ENCODE measurements at regions not wholly inside any gene's neighbourhood (a gene's known extent, or its start where the extent isn't known, plus 50 kb on each side); places are given as distances from the start of the nearest gene placed in this dataset.

GRCh38 chr5:82862261-82862660, 214.9 kb downstream of the TMEM167A start:
- H3K27ac ChIP-seq (replicated peaks), result no peak overlapping the region
- TF ChIP-seq REST (IDR thresholded peaks at IDR 0.05; ENCODE audit: insufficient replicate concordance, low read depth), result no peak
- TF ChIP-seq GABPA (IDR thresholded peaks at IDR 0.05; ENCODE audit: low read depth), result no peak
- TF ChIP-seq POLR2AphosphoS5 (IDR thresholded peaks at IDR 0.05; ENCODE audit: low read depth), result no peak
- no peak for TF ChIP-seq CTCF (IDR thresholded peaks at IDR 0.05; ENCODE audit: insufficient read depth, low read length)
- no peak for TF ChIP-seq SPI1 (IDR thresholded peaks at IDR 0.05; ENCODE audit: borderline replicate concordance, low read depth)
- no peak for DNase-seq (ENCODE audit: low read depth in 1 of 2, low spot score in 1 of 2)
- no peak overlapping the region for H3K4me3 ChIP-seq (replicated peaks; ENCODE audit: insufficient read depth, low read length)
- H3K27me3 ChIP-seq (ENCODE audit: insufficient read depth, poor library complexity, severe bottlenecking), result no peaks in the 10 kb centered on the region

GRCh38 chr5:82861701-82862100, 215.5 kb downstream of the TMEM167A start:
- no peak for DNase-seq (ENCODE audit: low read depth in 1 of 2, low spot score in 1 of 2)
- Histone ChIP-seq H3K27me3 (ENCODE audit: insufficient read depth, poor library complexity, severe bottlenecking) (no peaks in the 10 kb centered on the region), H3K27ac (replicated peaks) (no peak overlapping the region), H3K4me3 (replicated peaks; ENCODE audit: insufficient read depth, low read length) (no peak overlapping the region)
- TF ChIP-seq POLR2AphosphoS5 (IDR thresholded peaks at IDR 0.05; ENCODE audit: low read depth) (no peak), CTCF (IDR thresholded peaks at IDR 0.05; ENCODE audit: insufficient read depth, low read length) (no peak), SPI1 (IDR thresholded peaks at IDR 0.05; ENCODE audit: borderline replicate concordance, low read depth) (no peak), REST (IDR thresholded peaks at IDR 0.05; ENCODE audit: insufficient replicate concordance, low read depth) (no peak), GABPA (IDR thresholded peaks at IDR 0.05; ENCODE audit: low read depth) (no peak)

GRCh38 chr5:82859451-82860140, 217.6 kb downstream of the TMEM167A start:
- Histone ChIP-seq H3K27ac (replicated peaks) (no peak overlapping the region), H3K27me3 (ENCODE audit: insufficient read depth, poor library complexity, severe bottlenecking) (no peaks in the 10 kb centered on the region), H3K4me3 (replicated peaks; ENCODE audit: insufficient read depth, low read length) (no peak overlapping the region)
- no peak for DNase-seq (ENCODE audit: low read depth in 1 of 2, low spot score in 1 of 2)
- no peak for TF ChIP-seq SPI1 (IDR thresholded peaks at IDR 0.05; ENCODE audit: borderline replicate concordance, low read depth)
- no peak for TF ChIP-seq GABPA (IDR thresholded peaks at IDR 0.05; ENCODE audit: low read depth)
- no peak for TF ChIP-seq POLR2AphosphoS5 (IDR thresholded peaks at IDR 0.05; ENCODE audit: low read depth)
- TF ChIP-seq CTCF (IDR thresholded peaks at IDR 0.05; ENCODE audit: insufficient read depth, low read length), result no peak
- no peak for TF ChIP-seq REST (IDR thresholded peaks at IDR 0.05; ENCODE audit: insufficient replicate concordance, low read depth)

Data from HL-60 (cell line).